DMS 273 treated with DMSO at 0.1 percent for 48 hours (cell line): ENCODE measurements at regions not wholly inside any gene's neighbourhood (a gene's known extent, or its start where the extent isn't known, plus 50 kb on each side); places are given as distances from the start of the nearest gene placed in this dataset.

ENCODE experiments used
- DNase-seq: peaks from one replicate; lab custom pipeline; 2025; lab: John Stamatoyannopoulos, UW

GRCh38 chr11:81744336-81745116, 989.1 kb downstream of the FAM181B start:
- DNase-seq: no peak

- no peak for DNase-seq
Observed at GRCh38 chr11:81725701-81726100, 1008.0 kb downstream of the FAM181B start.

GRCh38 chr11:81717695-81718094, 1016.0 kb downstream of the FAM181B start:
- no peak for DNase-seq

DNA sequence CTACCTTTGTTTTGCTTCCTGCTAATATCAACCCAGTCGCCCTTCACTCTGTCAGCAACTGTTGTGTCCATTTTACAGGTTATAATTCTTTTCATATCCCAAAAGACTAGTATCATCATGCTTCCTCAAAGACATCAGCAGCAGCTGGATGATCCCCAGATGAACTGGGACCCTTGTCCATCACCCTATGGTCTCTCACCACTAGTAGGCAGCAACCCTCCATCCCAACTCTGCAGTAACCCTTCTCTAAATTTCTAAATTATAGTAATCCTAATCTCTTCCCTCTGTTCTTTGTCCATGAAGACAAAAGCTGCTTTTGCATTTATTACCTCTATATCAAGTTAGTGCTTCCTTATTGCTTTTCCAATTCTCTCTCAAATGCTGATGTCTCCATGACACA, 1025.8 kb downstream of the FAM181B start:
- DNase-seq: no peak

DNA sequence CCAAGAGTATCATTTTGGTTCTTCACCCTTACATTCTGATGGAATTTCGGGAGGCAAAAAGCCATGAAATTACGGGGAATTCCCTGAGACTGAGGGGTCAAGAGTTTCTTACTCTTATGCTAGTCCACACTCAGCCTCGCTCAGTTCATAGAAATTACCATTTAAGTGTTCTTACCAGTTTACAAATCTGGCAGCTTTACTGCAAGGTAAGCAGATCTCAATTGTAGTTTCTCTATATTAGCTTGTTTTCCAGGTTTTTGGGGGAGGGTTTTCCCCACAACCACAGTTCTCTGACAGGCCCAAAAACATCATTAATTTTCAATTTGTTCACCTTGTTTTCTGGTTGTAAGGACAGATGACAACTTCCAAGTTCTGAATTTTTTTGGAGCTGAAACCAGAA, 1028.4 kb downstream of the FAM181B start:
- no peak for DNase-seq

DNA sequence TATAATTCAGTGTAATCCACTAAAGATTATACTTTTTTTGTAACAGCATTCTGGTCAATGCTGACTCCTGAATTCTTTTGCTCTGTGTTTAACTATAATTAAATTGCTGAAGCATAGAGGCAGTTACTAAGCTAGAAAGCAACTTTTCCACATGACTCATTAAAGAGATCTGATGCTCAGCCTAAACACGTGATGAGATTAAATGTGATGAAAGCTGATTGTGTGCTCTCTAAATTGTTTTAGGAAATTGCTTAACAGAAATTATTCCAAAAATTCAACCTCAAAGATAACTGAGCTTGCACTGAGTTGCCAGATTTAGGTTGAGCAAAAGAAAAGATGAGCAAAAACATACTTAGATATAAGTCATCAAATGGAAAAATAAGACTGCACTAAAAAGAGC, 1033.6 kb downstream of the FAM181B start:
- no peak for DNase-seq

DNA sequence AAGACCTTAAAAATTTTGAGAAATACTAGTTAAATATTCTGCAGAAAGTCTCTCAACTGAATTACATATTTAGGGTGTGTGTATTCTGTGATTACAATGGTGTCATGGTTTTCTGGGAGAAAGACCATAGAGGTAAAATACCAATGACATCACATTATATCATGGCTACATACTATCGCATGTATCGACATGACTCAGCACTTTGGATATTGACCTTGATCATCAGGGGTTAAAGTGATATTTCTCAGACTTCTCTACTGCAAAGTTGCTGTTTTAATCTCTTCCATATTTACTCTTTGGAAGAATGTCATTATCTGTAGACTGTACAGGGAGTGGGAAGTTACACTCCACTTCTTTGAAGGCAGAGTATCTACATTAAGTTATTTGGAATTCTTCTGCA, 1046.6 kb downstream of the FAM181B start:
- DNase-seq: no peak

DNA sequence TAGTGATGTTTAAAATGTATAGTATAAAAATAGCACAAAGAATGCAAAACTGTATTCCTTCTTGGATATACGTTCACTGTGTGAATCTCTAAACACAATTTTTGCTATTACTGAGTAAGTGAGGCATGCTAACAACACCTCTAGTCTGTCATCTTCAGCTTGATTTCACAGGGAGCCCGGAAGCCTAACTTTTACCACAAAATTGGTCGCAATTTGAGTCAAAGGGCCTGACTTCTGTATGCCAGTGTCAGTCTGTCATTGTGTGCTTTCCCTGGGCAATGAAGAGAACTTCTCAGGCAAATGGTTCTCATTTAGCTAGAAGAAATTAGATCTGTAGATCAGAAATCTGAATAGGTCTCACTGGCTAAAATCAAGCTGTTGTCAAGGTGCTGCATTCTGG, 1059.5 kb downstream of the FAM181B start:
- DNase-seq: no peak

GRCh38 chr11:81673001-81673400, 1060.7 kb downstream of the FAM181B start:
- DNase-seq: no peak

DNA sequence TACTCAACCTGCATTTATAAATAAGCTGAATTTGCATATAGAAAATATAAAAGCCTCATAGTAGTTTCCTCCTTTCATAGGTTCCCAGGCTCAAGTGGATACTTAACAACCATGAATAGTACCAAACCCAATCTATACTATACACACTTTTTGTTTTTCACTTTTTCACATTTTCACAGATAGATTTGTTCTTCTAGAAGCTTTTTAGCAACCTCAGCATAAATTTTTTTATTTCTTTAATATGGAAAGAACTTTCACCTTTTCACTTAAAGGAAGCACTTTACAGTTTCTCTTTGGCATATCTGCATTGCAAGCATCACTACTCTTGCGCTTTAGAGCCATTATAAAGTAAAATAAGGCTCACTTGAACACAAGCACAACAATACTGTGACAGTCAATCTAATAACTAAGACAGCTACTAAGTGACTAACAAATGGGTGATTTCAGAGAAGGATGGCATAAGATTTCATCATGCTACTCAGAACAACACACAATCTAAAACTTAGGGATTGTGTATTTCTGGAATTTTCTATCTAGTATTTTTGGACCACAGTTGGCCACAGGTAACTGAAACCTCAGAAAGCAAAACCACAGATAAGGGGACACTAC, 1063.6 kb downstream of the FAM181B start:
- DNase-seq: no peak

DNA sequence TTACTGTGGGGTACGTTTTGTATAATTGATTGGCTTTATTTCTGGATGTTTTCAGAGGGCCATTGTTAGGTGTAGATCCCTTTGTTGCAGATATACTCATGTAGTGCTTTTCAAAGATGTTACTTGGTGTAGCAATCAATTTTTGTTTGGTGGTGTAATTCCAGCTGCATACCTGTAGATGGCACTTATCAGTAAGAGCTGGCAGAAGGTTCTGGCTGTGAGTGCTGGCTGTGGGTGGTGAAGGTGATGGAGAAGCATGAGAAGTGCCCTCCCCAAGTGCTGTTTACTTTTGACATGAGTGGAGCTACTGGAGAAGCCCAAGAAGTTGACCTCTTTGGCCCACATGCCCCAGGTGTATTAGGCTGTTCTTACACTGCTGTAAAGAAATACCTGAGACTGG, 1074.9 kb downstream of the FAM181B start:
- DNase-seq: no peak

- DNase-seq: no peak
Observed at GRCh38 chr11:81655351-81655750, 1078.3 kb downstream of the FAM181B start.

- no peak for DNase-seq
Observed at GRCh38 chr11:81647374-81647773, 1086.3 kb downstream of the FAM181B start.

GRCh38 chr11:81644239-81644840, 1089.3 kb downstream of the FAM181B start:
- peak; percentile 3 for DNase-seq

- DNase-seq: no peak
Observed at GRCh38 chr11:81634483-81634882, 1099.2 kb downstream of the FAM181B start.

- no peak for DNase-seq
Observed at GRCh38 chr11:81602508-81602907, 1131.2 kb downstream of the FAM181B start.

GRCh38 chr11:81596704-81597103, 1137.0 kb downstream of the FAM181B start:
- DNase-seq: no peak

DNA sequence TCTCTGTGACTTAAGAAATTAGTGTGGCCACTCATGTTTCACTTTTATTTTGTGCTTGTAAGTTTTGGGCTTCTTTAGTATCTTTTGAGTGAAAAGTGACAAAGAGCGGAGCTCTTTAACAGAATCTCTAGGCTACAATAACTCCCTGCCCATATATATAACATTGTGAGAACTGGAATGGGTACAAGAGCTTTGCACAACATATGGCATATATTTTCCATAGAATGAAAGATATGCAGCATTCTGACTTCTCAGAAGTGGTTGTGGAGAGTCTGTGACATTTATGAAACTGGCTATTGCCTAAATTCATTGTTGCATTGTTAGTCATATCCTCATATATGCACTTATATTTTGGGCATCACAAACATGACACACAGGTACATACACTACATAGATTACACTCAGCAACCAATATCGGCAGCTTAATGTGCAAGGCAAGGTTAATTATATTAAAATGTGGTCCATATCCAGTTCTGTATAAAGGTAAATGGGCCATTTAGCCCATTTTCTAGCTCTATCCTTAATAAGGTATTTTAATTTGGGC, 1148.2 kb downstream of the FAM181B start:
- DNase-seq: no peak

DNA sequence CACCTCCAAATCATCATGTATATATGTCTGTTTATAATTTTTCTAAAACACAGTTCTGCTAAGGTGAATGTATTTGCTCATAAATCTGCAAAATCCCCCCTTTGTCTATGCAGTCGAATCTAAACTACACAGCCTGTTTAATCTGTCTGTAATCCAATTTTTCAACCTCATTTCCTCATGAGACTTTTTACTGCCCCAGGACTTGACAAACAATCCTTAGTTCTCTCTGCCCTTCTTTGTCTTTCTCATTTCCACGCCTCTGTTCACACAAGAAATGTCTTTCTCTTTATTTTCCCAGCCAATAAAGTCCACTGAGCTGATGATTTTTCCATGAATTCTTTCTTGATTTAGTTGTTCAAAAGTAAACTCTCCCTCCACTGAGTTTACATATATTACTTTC, 1154.3 kb downstream of the FAM181B start:
- DNase-seq: no peak

DNA sequence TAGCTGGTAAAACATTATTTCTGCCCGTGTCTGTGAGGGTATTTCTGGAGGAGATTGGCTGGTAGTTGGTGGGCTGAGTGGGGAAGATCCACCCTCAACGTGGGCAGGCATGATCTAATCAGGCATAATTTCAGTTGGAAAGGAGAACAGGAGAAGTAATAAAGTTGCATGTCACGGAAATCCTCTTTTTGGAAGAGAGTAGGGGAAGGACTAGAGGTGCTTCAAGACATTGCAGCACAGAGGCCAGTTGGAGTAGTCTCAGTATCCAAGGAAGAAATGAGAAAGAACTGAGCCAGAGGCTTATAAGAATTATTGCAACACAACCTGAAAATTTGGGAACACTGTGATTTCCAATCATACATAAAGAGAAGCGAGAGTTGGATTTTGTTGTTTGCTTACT, 1155.1 kb downstream of the FAM181B start:
- no peak for DNase-seq

DNA sequence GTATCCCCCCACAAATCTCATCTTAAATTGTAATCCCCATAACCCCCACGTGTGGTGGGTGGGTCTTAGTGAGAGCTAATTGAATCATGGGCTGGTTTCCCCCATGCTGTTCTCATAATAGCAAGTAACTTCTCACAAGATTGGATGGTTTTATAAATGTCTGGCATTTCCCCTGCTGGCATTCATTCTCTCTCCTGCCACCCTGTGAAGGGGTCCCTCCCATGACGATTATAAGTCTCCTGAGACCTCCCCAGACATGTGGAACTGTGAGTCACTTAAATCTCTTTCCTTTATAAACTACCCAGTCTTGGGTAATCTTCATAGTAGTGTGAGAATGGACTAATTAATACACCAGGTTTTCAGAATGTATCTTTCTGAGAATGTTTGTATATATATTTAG, 1159.4 kb downstream of the FAM181B start:
- DNase-seq: no peak

DNA sequence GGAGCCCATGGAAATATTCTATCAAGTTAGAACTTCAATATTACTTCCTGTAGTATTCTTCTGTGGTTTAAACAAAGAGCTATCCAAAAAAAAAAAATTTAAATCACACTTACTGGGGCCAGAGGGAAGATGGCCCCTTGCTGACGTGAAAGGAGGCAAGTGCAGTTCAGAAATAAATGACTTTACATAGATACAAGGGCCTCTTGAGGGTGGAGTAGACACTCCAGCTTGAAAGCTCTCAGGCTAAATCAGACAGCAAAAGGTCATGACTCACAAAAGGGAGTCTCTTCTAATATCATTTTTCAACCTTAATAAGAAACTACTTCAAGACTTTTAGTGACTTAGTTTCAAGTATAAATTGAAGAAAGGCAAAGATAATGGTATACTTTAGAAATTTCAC, 1160.3 kb downstream of the FAM181B start:
- DNase-seq: no peak

DNA sequence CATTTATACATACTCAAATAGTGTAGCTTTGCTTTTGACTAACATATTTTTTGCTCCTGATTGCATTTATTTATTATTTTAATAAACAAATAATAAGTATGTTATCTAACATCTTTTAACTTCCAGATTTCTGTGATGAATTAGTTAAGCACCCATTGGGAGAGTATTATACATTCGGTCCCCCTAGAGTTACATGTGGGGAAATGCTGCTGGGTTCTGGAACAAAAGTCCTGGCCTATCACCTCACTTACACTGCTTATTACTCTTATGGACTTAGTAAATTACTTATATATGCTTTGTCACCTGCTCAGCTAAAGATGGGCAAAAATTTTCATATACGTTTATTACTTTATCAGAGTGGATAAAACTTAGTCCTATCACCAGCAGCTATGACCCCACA, 1163.0 kb downstream of the FAM181B start:
- DNase-seq: no peak
